Transverse colon (tissue), 4 donors: ENCODE measurements at regions not wholly inside any gene's neighbourhood (a gene's known extent, or its start where the extent isn't known, plus 50 kb on each side); places are given as distances from the start of the nearest gene placed in this dataset.

ENCODE experiments used
- DNase-seq: peaks from one replicate; pipeline ENCODE4 v3.0.0-alpha.2; 2019
- H3K27ac ChIP-seq, 4 donors: fragments of 200-600 bp; sonication (generic); 2 replicates each; pipeline ENCODE4 v1.5.1; 2016 to 2018; ENCODE audit warnings: inconsistent platforms in 4 of 4
- H3K27me3 ChIP-seq: fragments of 200-600 bp; sonication (generic); 2 replicates; pipeline ENCODE4 v1.5.1; 2017; ENCODE audit warnings: inconsistent platforms
- H3K36me3 ChIP-seq, 4 donors: fragments of 200-600 bp; sonication (generic); 2 replicates each; pipeline ENCODE4 v1.5.1; 2017 to 2019; ENCODE audit warnings: inconsistent platforms in 4 of 4
- H3K4me1 ChIP-seq, 4 donors: fragments of 200-600 bp; sonication (generic); 2 replicates each; pipeline ENCODE4 v1.5.1; 2017 to 2020; ENCODE audit warnings: inconsistent platforms in 4 of 4
- H3K4me3 ChIP-seq, 4 donors: fragments of 200-600 bp; sonication (generic); 1 replicate in 1 of 4; 2 replicates in 3 of 4; pipeline versions ENCODE4 v1.5.1 to v1.6.1; 2017 to 2019; ENCODE audit warnings: inconsistent platforms in 4 of 4
- H3K9me3 ChIP-seq, 2 donors: fragments of 200-600 bp; sonication (generic); 2 replicates each; pipeline ENCODE4 v1.5.1; 2017 to 2019; ENCODE audit warnings: inconsistent platforms in 2 of 2
- CTCF ChIP-seq, 5 experiments: fragments of 200-600 bp in 3 of 5; fragments of 450-650 bp in 2 of 5; sonication (generic) in 3 of 5; IDR thresholded peaks; 1 replicate in 2 of 5; 2 replicates in 3 of 5; pipeline ENCODE4 v1.5.1; 2016 to 2017; ENCODE audit warnings: antibody characterized with exemption in 5 of 5, inconsistent platforms in 3 of 5, mild to moderate bottlenecking in 2 of 5, moderate library complexity in 1 of 5
- EP300 ChIP-seq: sonication (generic); formaldehyde crosslinking; IDR thresholded peaks from one replicate; pipeline ENCODE4 v1.6.1; 2017; ENCODE audit warnings: antibody characterized with exemption, low read depth
- POLR2A ChIP-seq: fragments of 450-650 bp; IDR thresholded peaks from one replicate; pipeline ENCODE4 v1.6.1; 2016; ENCODE audit warnings: antibody characterized with exemption, mild to moderate bottlenecking, moderate library complexity
- POLR2AphosphoS5 ChIP-seq, 3 donors: sonication (generic); formaldehyde crosslinking; IDR thresholded peaks; one replicate each; pipeline ENCODE4 v1.6.1; 2016; ENCODE audit warnings: antibody characterized with exemption in 3 of 3
- WGBS, 2 donors: methylation state at CpG; one replicate each; pipeline ENCODE4 v1.1.5; 2018; ENCODE audit warnings: low coverage in 1 of 2; 5-methylcytosine and 5-hydroxymethylcytosine counted together
- in situ Hi-C, 4 donors: fragments of 200-750 bp; cut with MboI; loops; one replicate each; pipeline versions ENCODE4 v1.15.0 to v1.15.1; 2017; ENCODE audit warnings: low sequenced_read_pairs in 3 of 4, low pct_ligation_motif_present in 1 of 4, low pct_unique_long_range_greater_than_20kb in 1 of 4
- intact Hi-C: fragments of 100-400 bp; cut with DNase I; formaldehyde crosslinking; loops from one replicate; pipeline ENCODE4 v1.15.1; 2023; ENCODE audit warnings: low total_unique reads

GRCh38 chr4:27702730-27703431, 842.2 kb downstream of the STIM2 start:
- DNase-seq, result no peak
- H3K36me3 ChIP-seq, result no peaks in the 10 kb centered on the region
- peak in 1 of 5 experiments; percentile 3 for TF ChIP-seq CTCF (IDR thresholded peaks at IDR 0.05)
- TF ChIP-seq EP300, result no peak
- TF ChIP-seq POLR2AphosphoS5 (IDR thresholded peaks at IDR 0.05), result no peak
- TF ChIP-seq POLR2A, result no peak

GRCh38 chr4:27703771-27704170, 843.1 kb downstream of the STIM2 start:
- Histone ChIP-seq H3K36me3 (no peaks in the 10 kb centered on the region), H3K4me3 (no peak overlapping the region), H3K4me1 (peaks cover 0 to 7% (median 0%) of the 10 kb centered on the region in 4 donors), H3K9me3 (no peaks in the 10 kb centered on the region), H3K27me3 (no peaks in the 10 kb centered on the region), H3K27ac (no peak overlapping the region)
- 63 to 75% methylated on average over 3 to 4 of the region's 4 CpGs for WGBS, 2 donors
- no peak for TF ChIP-seq POLR2A
- no peak for TF ChIP-seq POLR2AphosphoS5 (IDR thresholded peaks at IDR 0.05)
- no peak for TF ChIP-seq EP300
- no peak for TF ChIP-seq CTCF (IDR thresholded peaks at IDR 0.05)
- DNase-seq, result no peak
- intact Hi-C loops, result no loop called here
- in situ Hi-C loops, result no loop called here

More at GRCh38 chr4:27702730-27703431, 842.2 kb downstream of the STIM2 start:
- H3K27ac ChIP-seq, result no peak overlapping the region
- intact Hi-C loops, result no loop called here
- in situ Hi-C loops, result no loop called here
- no peaks in the 10 kb centered on the region for H3K9me3 ChIP-seq
- WGBS, 2 donors, result 31 to 45% methylated on average over 4 to 5 of the region's 5 CpGs
- H3K27me3 ChIP-seq, result no peaks in the 10 kb centered on the region
- peaks cover 0 to 7% (median 0%) of the 10 kb centered on the region in 4 donors for H3K4me1 ChIP-seq
- no peak overlapping the region for H3K4me3 ChIP-seq

- TF ChIP-seq CTCF (IDR thresholded peaks at IDR 0.05), result no peak
- TF ChIP-seq EP300, result no peak
- no peak for TF ChIP-seq POLR2AphosphoS5 (IDR thresholded peaks at IDR 0.05)
- TF ChIP-seq POLR2A, result no peak
- no peak overlapping the region for H3K4me3 ChIP-seq
- H3K4me1 ChIP-seq, result no peaks in the 10 kb centered on the region
- in situ Hi-C loops, result no loop called here
- no peak for DNase-seq
- H3K27ac ChIP-seq, result no peak overlapping the region
- WGBS, 2 donors, result 92 to 100% methylated on average over 1 to 3 of the region's 3 CpGs
- no peaks in the 10 kb centered on the region for H3K27me3 ChIP-seq
- H3K36me3 ChIP-seq, result no peaks in the 10 kb centered on the region
- no peaks in the 10 kb centered on the region for H3K9me3 ChIP-seq
- intact Hi-C loops, result no loop called here
Observed at GRCh38 chr4:27711041-27711440, 850.4 kb downstream of the STIM2 start.

GRCh38 chr4:27714073-27714472, 853.4 kb downstream of the STIM2 start:
- Histone ChIP-seq H3K4me1 (no peaks in the 10 kb centered on the region), H3K9me3 (no peaks in the 10 kb centered on the region), H3K27ac (no peak overlapping the region), H3K27me3 (no peaks in the 10 kb centered on the region), H3K36me3 (no peaks in the 10 kb centered on the region), H3K4me3 (no peak overlapping the region)
- no peak for DNase-seq
- TF ChIP-seq EP300 (no peak), POLR2A (no peak), CTCF (IDR thresholded peaks at IDR 0.05) (no peak), POLR2AphosphoS5 (IDR thresholded peaks at IDR 0.05) (no peak)
- intact Hi-C loops, result no loop called here
- 0 to 27% methylated on average over 1 of the region's 1 CpG for whole genome bisulfite sequencing, 2 donors
- in situ Hi-C loops, result no loop called here
